HG03342 (cell line): ENCODE measurements at regions not wholly inside any gene's neighbourhood (a gene's known extent, or its start where the extent isn't known, plus 50 kb on each side); places are given as distances from the start of the nearest gene placed in this dataset.
"Not testable (repeated sequence)": the region's sequence is repeated elsewhere in the genome, so short reads cannot be mapped to it uniquely, and the experiment has no call there.

Source experiments
- ATAC-seq: cut with Tn5 transposase; IDR thresholded peaks from one replicate; pipeline ENCODE4 v1.9.1; 2021; ENCODE audit warnings: mild to moderate bottlenecking, moderate library complexity; ENCODE audit not compliant: unreplicated experiment

- no peak for ATAC-seq
These were observed 310.9 kb downstream of the TDRD3 start for GRCh38 chr13:60707878-60708277.

GRCh38 chr13:60701895-60702294 is 304.9 kb downstream of the TDRD3 start:
- no peak for ATAC-seq

- no peak for ATAC-seq
These were observed 304.0 kb downstream of the TDRD3 start for GRCh38 chr13:60700994-60701393.

- no peak for ATAC-seq
These were observed 302.6 kb downstream of the TDRD3 start for GRCh38 chr13:60699636-60700035.

- no peak for ATAC-seq
These were observed 299.6 kb downstream of the TDRD3 start for GRCh38 chr13:60696602-60697001.

- ATAC-seq = no peak
These were observed 294.2 kb downstream of the TDRD3 start for GRCh38 chr13:60691268-60691667.

GRCh38 chr13:60690604-60691003 is 293.6 kb downstream of the TDRD3 start:
- ATAC-seq = no peak

- ATAC-seq = no peak
These were observed 292.6 kb downstream of the TDRD3 start for GRCh38 chr13:60689571-60689970.

- ATAC-seq = no peak
These were observed 292.1 kb downstream of the TDRD3 start for GRCh38 chr13:60689076-60689475.

- no peak for ATAC-seq
These were observed 283.1 kb downstream of the TDRD3 start for GRCh38 chr13:60679928-60680694.

GRCh38 chr13:60679131-60679530 is 282.1 kb downstream of the TDRD3 start:
- no peak for ATAC-seq

- ATAC-seq = no peak
These were observed 274.4 kb downstream of the TDRD3 start for GRCh38 chr13:60671386-60671785.

- ATAC-seq = no peak
These were observed 266.8 kb downstream of the TDRD3 start for GRCh38 chr13:60663788-60664187.

- no peak for ATAC-seq
These were observed 265.6 kb downstream of the TDRD3 start for GRCh38 chr13:60662595-60662994.

GRCh38 chr13:60661521-60661920 is 264.5 kb downstream of the TDRD3 start:
- no peak for ATAC-seq

GRCh38 chr13:60657586-60657985 is 260.6 kb downstream of the TDRD3 start:
- ATAC-seq = not testable (repeated sequence)

- ATAC-seq = no peak
These were observed 258.2 kb downstream of the TDRD3 start for GRCh38 chr13:60655256-60655655.

- no peak for ATAC-seq
These were observed 257.4 kb downstream of the TDRD3 start for GRCh38 chr13:60654415-60654814.

- no peak for ATAC-seq
These were observed 250.5 kb downstream of the TDRD3 start for GRCh38 chr13:60647547-60647946.

- ATAC-seq = no peak
These were observed 249.6 kb downstream of the TDRD3 start for GRCh38 chr13:60646620-60647019.

- ATAC-seq = peak; percentile 68
These were observed 248.7 kb downstream of the TDRD3 start for GRCh38 chr13:60645676-60646075.

- ATAC-seq = no peak
These were observed 245.5 kb downstream of the TDRD3 start for GRCh38 chr13:60642552-60642951.

GRCh38 chr13:60629158-60629557 is 232.1 kb downstream of the TDRD3 start:
- ATAC-seq = no peak
